ENCODE measurements at regions not wholly inside any gene's neighbourhood (a gene's known extent, or its start where the extent isn't known, plus 50 kb on each side); places are given as distances from the start of the nearest gene placed in this dataset.
A peak's percentile ranks its signal among the peaks of the same experiment; 100 is the strongest.
"Not testable (repeated sequence)": the region's sequence is repeated elsewhere in the genome, so short reads cannot be mapped to it uniquely, and the experiment has no call there.

DNA sequence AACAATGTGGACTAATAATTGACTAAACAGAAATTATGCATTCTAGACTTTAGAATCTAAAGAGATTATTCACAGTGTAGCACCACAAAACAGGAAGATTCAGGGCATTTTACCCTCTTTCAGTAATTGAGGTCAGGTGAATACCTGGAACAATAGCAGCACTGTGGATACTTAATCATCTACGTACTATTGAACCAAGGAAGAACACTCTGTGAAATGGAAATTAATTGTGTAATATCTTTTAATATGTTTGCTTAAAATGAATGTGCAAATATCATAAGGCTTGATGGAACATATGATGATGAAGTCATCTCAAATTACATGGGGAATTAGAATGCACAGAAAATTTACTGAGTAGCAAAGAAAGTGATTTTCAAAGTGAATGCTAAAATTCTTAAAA, 68.5 kb upstream of the MAP9 start:
- in situ Hi-C loops (cut with MboI; ENCODE audit: low sequenced_read_pairs in 4 of 4) (loop anchor here in 3 of 4 donors (10.0 to 25.0 kb wide), 3 partner anchors 339 to 492 kb away; no protein-coding TSS in a partner anchor), intact Hi-C loops (cut with DNase I; ENCODE audit: low total_unique reads) (no loop called here)
- H3K9me3 ChIP-seq, result no peaks in the 10 kb centered on the region
- no peak overlapping the region for H3K4me3 ChIP-seq
- no peaks in the 10 kb centered on the region for H3K36me3 ChIP-seq
- H3K27me3 ChIP-seq, result no peaks in the 10 kb centered on the region
- no peaks in the 10 kb centered on the region for H3K4me1 ChIP-seq
- no peak for ATAC-seq
- no peak overlapping the region for H3K27ac ChIP-seq
- DNase-seq, result no peak
- TF ChIP-seq POLR2A (IDR thresholded peaks at IDR 0.05), result no peak
- TF ChIP-seq, protein P1, sequence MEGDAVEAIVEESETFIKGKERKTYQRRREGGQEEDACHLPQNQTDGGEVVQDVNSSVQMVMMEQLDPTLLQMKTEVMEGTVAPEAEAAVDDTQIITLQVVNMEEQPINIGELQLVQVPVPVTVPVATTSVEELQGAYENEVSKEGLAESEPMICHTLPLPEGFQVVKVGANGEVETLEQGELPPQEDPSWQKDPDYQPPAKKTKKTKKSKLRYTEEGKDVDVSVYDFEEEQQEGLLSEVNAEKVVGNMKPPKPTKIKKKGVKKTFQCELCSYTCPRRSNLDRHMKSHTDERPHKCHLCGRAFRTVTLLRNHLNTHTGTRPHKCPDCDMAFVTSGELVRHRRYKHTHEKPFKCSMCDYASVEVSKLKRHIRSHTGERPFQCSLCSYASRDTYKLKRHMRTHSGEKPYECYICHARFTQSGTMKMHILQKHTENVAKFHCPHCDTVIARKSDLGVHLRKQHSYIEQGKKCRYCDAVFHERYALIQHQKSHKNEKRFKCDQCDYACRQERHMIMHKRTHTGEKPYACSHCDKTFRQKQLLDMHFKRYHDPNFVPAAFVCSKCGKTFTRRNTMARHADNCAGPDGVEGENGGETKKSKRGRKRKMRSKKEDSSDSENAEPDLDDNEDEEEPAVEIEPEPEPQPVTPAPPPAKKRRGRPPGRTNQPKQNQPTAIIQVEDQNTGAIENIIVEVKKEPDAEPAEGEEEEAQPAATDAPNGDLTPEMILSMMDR (IDR thresholded peaks at IDR 0.05 in 4 of 5, conservative IDR thresholded peaks at IDR 0.05 in 1 of 5), result no peak

DNA sequence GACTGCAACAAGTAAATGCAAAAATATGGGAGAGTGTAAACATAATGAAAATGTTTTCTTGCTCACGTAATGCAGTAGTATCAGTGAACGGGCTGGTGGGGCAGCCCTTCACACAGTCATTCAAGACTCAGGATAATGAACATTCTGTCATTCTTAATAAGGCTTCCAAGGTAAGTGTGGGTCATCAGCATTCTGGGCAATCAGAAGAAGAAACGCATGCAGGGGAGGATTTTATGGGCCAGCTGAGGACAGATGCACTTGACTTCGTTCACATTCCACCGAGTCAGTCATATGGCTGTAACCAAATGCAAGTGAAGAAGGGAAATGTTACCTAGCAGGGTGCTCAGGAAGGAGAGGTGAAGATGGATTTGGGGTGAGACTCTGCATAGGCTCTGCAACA, 68.0 kb upstream of the MAP9 start:
- in situ Hi-C loops (cut with MboI; ENCODE audit: low sequenced_read_pairs in 4 of 4) (loop anchor here (5.0 to 25.0 kb wide), 4 partner anchors 338 to 493 kb away; no protein-coding TSS in a partner anchor), intact Hi-C loops (cut with DNase I; ENCODE audit: low total_unique reads) (no loop called here)
- no peak for TF ChIP-seq POLR2A (IDR thresholded peaks at IDR 0.05)
- TF ChIP-seq, protein P1 (IDR thresholded peaks at IDR 0.05 in 4 of 5, conservative IDR thresholded peaks at IDR 0.05 in 1 of 5), result no peak
- H3K4me3 ChIP-seq, result no peak overlapping the region
- DNase-seq, result no peak
- H3K27ac ChIP-seq, result no peak overlapping the region
- H3K9me3 ChIP-seq, result no peaks in the 10 kb centered on the region
- H3K36me3 ChIP-seq, result no peaks in the 10 kb centered on the region
- no peaks in the 10 kb centered on the region for H3K4me1 ChIP-seq
- H3K27me3 ChIP-seq, result no peaks in the 10 kb centered on the region
- ATAC-seq, result no peak

DNA sequence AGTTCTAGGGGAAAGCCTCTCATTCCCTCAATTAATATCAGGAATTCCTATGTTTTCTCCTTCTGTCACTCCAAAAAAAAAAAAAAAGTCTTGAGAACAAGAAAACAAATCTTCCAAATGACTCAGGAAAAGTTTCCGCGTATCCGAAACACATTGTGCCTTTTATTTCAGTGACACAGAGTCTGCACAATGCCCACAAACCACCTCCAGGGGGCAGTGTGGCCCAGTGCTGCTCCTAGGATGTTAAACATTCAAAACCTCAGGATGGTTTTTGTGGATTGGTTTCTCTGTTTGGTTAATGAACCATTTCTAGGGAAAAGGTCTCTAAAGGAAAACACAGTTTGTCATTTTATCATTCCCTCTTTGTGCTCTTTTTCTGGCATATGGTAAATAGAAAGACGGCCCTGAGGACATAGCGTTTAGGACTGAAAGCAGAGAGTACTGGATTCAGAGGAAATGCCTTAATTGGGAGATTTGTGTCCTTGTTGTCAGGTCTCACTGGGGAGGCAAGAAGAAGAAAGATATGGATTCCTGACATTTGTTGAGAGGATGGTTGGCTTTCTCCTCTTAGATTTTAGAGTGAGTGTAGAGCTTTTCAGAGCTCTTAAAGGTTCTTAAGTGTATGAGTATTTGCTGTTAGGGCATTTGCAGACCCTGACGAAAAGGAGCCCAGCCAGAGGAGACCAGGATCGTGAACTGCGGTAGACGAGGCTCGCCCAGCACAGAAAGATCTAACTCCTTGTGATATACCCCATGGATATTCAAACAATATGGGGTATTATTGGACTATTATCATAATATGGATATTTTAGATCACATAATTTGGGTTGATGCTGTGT, 65.7 kb upstream of the MAP9 start:
- Histone ChIP-seq H3K4me3 (peak overlapping the region in 1 of 4 donors; percentile 16), H3K4me1 (no peaks in the 10 kb centered on the region), H3K36me3 (no peaks in the 10 kb centered on the region), H3K27ac (peak overlapping the region in 1 of 4 donors; percentile 32), H3K9me3 (no peaks in the 10 kb centered on the region), H3K27me3 (no peaks in the 10 kb centered on the region)
- TF ChIP-seq, protein P1 (IDR thresholded peaks at IDR 0.05 in 4 of 5, conservative IDR thresholded peaks at IDR 0.05 in 1 of 5), result peak; percentile 49 to 82 (median 61)
- TF ChIP-seq POLR2A (IDR thresholded peaks at IDR 0.05), result no peak
- DNase-seq, result peak; percentile 23 to 38
- peak in 1 of 2 donors; percentile 36 for ATAC-seq
- intact Hi-C loops (cut with DNase I; ENCODE audit: low total_unique reads) (loop anchor here (1.0 kb wide), 1 partner anchor 345 kb away; no protein-coding TSS in a partner anchor), in situ Hi-C loops (cut with MboI; ENCODE audit: low sequenced_read_pairs in 4 of 4) (loop anchor here (5.0 to 25.0 kb wide), 4 partner anchors 340 to 495 kb away; no protein-coding TSS in a partner anchor)

DNA sequence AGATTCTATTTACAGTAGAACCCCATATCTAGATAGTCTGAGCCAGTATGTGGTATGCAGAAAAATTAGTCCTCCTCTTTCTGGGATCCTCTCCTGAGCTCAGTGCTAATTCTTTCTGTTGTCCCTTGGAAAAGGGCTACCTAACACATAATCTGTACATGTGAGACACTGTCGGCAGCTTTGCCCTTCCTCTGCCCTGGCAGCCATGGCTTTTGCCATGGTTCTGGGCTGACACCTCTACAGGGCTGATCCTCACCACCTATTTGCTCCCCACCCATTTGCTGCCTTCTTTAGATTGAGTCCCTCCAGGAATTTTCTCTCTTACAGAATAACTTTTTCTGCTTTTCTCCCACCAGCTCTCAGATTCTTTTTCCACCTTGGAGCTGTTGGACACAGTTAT, 64.7 kb upstream of the MAP9 start:
- intact Hi-C loops (cut with DNase I; ENCODE audit: low total_unique reads), result no loop called here
- Histone ChIP-seq H3K27ac (no peak overlapping the region), H3K4me3 (no peak overlapping the region), H3K36me3 (no peaks in the 10 kb centered on the region), H3K9me3 (no peaks in the 10 kb centered on the region), H3K27me3 (no peaks in the 10 kb centered on the region), H3K4me1 (no peaks in the 10 kb centered on the region)
- in situ Hi-C loops (cut with MboI; ENCODE audit: low sequenced_read_pairs in 4 of 4), result loop anchor here (5.0 to 25.0 kb wide), 4 partner anchors 341 to 496 kb away; no protein-coding TSS in a partner anchor
- ATAC-seq (no peak), DNase-seq (no peak)
- TF ChIP-seq, protein P1 (IDR thresholded peaks at IDR 0.05 in 4 of 5, conservative IDR thresholded peaks at IDR 0.05 in 1 of 5), result no peak
- no peak for TF ChIP-seq POLR2A (IDR thresholded peaks at IDR 0.05)

DNA sequence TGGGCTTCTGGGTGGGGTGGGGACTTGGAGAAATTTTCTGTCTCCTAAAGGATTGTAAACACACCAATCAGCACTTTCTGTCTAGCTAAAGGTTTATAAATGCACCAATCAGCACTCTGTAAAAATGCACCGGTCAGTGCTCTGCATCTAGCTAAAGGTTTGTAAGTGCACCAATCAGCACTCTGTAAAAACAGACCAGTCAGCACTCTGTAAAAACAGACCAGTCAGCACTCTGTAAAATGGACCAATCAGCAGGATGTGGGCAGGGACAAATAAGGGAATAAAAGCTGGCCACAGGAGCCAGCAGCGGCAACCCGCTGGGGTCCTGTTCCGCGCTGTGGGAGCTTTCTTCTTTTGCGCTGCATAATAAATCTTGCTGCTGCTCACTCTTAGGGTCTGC, 63.0 kb upstream of the MAP9 start:
- in situ Hi-C loops (cut with MboI; ENCODE audit: low sequenced_read_pairs in 4 of 4), result loop anchor here (5.0 to 25.0 kb wide), 4 partner anchors 343 to 498 kb away; no protein-coding TSS in a partner anchor
- intact Hi-C loops (cut with DNase I; ENCODE audit: low total_unique reads); H3K27me3 ChIP-seq: not testable (repeated sequence)

More for the DNA sequence above, 63.0 kb upstream of the MAP9 start:
- H3K27ac ChIP-seq, H3K4me1 ChIP-seq, H3K4me3 ChIP-seq, H3K36me3 ChIP-seq, ATAC-seq, H3K9me3 ChIP-seq, DNase-seq: not testable (repeated sequence)

Measured in gastrocnemius medialis (tissue), 4 donors.